ENCODE measurements at regions not wholly inside any gene's neighbourhood (a gene's known extent, or its start where the extent isn't known, plus 50 kb on each side); places are given as distances from the start of the nearest gene placed in this dataset.
"Not testable (repeated sequence)": the region's sequence is repeated elsewhere in the genome, so short reads cannot be mapped to it uniquely, and the experiment has no call there.

DNA sequence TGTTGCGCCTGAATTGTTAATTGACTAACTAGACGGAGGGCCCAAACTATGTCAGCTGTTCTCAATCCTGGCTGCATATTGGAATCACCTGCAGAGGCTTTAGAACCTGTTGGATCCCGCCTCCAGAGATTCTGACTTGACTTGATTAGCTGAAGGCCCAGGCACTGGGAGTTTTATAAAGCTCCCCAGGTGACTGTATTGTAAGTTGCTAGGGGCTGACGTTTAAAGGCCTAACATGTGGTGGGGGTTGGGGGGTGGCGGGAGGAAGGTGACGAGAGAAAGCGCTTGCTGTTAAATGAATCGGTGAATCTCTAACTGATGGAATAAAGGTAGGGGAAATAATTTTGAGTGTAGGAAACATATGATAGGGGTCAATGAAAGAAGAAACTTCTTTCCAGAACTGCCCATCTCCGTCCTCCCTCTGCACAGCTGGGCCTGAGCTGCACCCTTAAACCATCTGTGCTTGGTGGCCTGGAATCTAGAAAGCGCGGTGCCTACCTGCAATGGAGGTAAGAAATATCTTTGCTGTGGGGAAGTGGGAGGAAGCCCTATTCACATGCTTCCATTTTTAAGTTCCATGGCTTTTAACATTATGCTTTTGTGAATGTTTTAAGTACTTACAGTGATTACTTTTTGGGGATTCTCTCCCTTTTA is 225.0 kb upstream of the FAM3C start:
- DNase-seq (ENCODE audit: low read depth in 2 of 2) = no peak

DNA sequence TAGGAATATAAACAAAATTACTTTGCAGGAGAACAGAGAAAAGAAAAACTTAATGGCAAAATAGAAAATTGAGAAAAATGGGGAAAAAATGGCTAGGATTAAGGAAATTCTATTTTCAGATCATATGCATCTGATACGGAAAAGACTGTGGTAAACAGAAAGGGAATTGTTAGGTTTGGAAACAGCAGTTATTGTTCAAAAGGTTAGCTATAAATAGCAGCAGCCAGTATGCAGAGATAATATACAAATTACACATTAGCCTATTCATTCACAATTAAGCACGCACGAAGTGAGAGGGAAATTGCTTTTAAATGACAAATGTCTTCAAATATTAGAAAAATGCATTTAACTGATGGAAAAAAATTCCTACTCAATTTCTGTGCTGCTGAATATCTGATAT is 224.1 kb upstream of the FAM3C start:
- DNase-seq (ENCODE audit: low read depth in 2 of 2) = no peak

DNA sequence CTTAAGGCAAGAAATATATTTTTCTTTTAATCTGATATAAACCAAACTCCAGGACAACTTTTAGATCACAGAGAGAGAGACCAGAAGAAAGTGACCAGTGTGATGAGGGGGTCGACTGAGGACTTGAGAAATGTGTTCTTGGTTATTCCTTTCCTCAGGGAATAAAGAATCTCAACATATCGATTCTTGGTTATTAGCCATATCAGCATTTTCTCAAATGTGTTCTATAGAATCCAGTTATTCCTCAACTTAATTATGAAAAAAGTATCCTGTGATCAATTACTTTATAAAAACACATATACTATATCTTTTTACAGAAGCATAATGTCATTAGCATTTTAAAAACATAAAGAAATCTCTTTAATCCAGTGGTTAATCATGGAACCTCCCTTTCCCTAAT is 222.1 kb upstream of the FAM3C start:
- no peak for DNase-seq (ENCODE audit: low read depth in 2 of 2)

DNA sequence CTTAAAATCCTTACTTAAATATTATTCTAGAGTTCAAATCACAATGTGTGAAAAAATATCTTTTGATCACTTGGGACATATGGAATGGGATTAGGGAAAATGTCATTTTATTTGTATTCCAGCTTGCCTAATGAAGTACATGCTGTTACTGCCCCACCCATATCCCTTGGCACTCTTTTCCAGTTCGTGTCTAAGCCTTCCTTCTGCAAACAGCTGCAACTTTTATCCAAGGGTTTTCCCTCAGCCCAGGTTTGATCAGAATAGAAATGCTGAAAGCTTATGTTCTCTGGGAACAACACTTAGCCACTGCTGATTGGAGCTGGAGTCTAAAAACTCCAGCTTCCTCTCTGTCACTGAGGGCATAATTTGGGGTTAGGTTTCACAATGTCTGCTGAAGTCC is 214.1 kb upstream of the FAM3C start:
- DNase-seq (ENCODE audit: low read depth in 2 of 2) = no peak

DNA sequence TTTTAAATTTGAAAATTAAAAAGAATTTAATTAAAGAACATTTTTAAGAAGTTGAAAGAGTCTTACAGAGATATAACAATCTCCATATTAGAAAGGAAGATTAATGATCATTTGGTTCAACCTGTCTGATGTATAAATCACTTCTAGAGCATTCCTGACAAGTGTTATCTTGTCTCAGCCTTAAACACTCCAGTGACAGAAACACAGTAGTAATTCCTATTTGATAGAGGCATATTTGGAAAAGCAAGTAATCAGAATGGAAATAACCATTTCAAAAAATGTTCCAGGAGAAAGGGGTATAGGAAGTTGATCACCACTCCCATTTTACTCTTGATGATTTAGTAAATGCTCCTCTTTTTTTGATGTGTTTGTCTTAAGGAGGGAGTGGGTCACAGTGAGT is 213.1 kb upstream of the FAM3C start:
- no peak for DNase-seq (ENCODE audit: low read depth in 2 of 2)

DNA sequence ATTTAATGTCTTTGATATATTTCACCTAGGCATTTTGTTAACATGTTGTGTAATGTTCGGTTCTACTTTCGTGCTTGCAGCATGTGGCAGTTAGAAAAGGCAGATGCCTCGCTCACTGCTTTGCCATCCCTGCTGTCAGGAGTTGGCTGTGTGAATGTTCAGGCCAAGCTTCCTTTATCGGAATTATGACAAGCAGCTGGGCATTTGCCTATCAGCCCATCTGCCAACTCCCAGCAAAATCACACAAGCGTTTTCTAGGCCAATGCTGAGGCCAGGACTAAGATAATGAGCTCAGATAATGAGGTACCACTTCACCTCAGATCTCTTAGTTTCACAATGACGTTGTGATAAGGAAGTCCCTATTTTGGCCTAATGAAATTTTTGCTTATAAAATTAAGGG is 212.7 kb upstream of the FAM3C start:
- DNase-seq (ENCODE audit: low read depth in 2 of 2) = no peak

DNA sequence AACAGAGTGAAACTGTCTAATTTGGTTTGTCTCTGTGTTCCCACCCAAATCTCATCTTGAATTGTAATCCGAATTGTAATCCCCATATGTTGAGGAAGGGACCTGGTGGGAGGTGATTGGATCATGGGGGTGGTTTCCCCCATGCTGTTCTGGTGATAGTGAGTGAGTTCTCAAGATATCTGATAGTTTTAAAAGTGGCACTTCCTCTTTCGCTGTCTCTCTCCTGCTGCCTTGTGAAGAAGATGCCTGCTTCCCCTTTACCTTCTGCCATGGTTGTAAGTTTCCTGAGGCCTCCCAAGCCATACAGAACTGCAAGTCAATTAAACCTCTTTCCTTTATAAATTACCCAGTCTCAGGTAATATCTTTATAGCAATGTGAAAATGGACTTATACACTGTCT is 212.1 kb upstream of the FAM3C start:
- not testable (repeated sequence) for DNase-seq (ENCODE audit: low read depth in 2 of 2)

DNA sequence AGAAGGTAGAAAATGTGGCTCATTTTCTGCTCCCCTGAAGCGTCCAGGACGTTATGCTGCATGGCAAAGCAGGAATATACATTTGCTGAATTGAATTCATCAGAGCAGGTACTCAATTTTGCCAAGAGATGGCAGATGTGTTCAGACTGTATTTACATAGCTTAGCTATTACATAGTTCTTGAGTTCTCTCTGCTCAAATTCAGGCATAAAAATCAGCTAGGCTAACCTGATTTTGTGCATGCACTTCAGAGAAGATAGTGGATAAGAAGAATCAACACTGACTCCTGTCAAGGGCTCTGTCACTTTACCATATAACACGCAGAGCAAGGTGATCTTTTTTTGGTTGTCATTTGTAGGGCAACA is 209.2 kb upstream of the FAM3C start:
- no peak for DNase-seq (ENCODE audit: low read depth in 2 of 2)

DNA sequence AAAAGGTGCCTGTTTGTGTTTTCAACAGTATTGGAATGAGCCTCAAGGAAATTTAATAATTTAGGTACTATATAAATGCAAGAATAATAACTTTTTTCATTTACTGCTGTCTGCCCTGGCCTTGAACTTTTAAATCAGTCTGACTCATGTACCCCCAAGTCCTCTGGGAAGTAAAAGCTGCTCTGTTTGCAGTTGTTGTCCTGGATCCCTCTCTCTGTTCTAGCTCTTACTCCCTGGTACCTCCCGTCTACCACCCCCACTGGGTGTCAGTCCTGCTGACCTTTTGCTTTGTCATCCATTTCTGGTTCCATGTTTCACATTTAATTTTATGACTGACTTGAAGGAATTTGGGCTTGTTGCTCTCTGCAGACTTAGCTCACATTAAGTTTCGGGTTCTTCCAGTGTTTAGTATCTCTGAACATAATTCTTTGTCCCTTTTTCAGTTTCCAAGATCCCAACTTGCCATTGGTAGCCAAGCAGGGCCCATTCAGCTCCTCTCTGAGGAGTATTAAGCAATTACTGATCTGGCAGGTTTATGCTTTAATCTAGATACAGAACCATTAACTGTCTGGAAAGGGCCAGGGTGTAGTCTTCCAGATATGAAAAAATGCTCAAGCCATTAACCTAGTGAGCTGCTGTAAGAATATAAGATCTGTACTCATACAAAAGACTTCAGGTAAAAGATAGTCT is 208.7 kb upstream of the FAM3C start:
- DNase-seq (ENCODE audit: low read depth in 2 of 2) = no peak

DNA sequence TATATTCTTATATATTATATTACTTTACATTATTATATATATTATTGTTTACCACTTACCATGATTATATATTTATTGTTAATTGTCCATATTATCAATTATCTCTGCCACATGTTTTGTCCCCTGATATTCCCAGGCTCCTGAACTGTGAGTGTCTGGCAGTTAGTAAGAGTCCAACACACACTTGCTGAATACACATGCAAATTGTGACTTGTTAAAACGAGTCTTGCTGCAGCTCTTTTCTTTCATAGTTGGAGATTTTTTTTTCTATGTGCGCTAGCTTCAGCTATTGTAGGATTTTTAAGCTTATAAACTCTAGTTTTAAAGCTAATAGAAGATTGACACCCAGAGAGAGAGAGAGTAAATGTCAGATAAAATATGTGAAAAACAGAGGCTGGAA is 207.8 kb upstream of the FAM3C start:
- DNase-seq (ENCODE audit: low read depth in 2 of 2) = no peak

DNA sequence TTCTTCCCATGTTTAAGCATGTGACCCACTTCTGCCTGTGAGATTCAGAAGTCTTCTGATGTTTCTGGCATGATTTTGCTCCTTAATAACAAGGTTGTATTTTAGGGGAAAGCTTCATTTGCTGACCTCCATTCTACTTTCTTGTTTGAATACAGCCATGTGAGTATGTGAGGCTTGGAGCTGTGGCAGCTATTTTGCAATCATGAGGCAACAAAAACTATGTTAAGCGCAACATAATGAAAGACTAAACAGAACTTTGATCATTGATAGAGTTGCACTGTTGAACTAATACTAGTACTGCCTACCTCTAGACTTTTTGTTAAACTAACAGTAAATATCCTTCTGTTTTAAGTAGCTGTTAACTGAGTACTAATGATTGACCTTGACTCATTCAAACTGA is 203.8 kb upstream of the FAM3C start:
- DNase-seq (ENCODE audit: low read depth in 2 of 2) = no peak

DNA sequence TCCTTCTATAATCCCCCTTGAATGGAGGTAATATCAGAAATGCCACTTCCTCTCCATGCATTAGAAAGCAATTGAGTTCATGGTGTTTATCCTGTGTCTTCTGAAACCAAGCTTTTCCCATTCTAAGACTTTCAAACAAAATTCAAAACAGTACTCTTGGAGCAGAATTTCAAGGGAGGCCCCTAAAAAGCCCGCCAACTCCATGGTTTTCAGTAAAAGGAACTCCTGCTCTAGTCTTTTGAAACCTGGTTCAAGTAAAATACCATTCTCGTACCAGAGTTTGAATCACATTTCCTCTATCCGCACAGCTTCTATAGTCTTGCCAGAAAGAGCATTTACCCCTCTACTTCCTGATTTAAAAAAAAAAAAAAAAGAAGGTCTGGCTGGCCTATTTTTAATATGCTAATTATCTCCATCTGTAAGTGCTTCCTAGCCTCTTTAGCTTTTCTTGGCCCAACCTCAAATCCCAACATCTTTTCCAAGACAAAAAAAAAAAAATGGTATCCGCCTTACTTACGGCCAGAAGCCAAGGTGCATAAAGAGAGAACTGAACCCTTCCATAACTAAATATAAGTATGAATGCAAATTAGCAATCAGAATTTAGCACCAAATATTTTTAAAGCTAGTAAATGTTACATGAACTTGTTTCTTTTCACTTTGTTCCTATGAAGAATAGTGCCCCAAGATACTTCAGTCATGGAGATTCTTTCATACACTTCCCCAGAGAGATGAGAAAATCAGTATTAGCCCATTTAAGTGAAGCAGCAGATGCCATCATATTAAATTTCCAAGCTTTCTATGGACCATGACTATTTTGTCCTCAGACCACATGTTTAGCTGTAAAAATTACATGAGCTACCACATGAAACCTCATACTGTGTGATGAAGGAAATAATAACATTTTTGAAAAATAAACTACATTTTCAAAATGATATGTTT is 199.9 kb upstream of the FAM3C start:
- no peak for DNase-seq (ENCODE audit: low read depth in 2 of 2)

DNA sequence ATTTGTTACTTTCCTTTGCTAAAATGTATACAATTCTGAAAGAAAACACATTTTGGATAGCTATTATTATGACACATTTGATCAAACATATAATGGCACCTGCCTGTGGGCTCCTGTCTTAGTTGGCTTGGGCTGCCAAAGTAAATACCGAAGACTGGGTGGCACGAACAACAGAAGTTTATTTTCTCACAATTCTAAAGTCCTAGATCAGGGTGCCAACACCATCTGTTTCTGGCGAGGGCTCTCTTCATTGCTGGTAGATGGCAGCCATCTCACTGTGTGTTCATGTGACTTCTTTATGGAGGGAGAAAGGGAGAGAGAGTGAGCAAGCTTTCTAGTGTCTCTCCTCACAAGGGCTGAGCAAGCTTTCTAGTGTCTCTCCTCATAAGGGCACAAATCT is 195.8 kb upstream of the FAM3C start:
- no peak for DNase-seq (ENCODE audit: low read depth in 2 of 2)

DNA sequence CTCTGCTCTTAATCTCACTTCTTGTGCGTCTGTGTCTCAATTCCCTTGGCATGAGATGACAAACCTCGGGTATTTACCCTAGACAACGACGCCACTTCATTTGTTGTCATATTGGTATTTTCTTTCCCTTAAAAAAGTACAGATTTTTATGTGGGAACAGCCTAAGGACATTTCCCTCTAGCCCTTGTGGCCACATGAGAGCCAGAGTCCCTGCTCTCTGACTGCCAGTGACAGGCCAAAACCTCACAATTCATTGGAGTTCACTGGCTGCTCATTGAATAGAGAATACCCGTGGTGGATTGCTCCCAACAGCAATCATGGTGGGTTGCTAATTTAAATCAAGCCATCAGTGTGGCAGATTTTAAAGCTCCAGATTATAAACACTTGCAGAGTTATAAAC is 191.3 kb upstream of the FAM3C start:
- no peak for DNase-seq (ENCODE audit: low read depth in 2 of 2)

DNA sequence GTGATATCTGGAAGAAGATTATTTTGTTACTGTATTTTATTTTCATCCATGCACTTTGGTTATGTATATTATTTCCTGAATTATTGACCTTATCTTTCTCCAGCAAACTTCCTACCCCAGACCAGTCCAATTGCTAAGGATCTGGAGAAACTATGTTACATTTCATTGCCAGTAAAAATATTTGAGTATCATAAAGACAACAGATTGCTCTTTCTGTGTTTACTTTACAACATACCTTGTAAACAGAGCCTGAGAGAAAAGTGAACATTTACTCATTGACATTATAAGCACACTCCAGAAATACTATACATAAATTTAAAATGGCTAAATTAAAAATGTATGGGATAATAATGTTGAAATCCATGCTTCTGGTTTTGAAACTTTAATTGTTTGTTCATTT is 186.2 kb upstream of the FAM3C start:
- DNase-seq (ENCODE audit: low read depth in 2 of 2) = no peak

DNA sequence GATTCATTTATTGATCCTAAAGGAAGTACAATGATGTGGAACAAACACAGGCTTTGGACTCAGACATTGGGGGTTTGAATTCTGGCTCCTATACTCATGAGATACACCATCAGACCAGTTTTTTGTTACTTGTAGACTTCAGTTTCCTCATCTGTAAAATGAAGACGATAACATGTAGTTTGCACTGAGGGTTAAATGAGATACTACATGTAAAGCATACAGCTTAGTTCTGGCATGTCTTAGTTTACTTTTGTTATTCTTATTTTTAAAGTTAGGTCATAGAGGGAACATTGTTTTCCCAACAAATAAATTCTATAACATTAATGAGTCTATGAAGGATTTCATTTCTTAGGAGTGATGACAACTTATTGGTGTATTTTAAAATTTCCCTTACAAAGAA is 183.5 kb upstream of the FAM3C start:
- DNase-seq (ENCODE audit: low read depth in 2 of 2) = no peak

DNA sequence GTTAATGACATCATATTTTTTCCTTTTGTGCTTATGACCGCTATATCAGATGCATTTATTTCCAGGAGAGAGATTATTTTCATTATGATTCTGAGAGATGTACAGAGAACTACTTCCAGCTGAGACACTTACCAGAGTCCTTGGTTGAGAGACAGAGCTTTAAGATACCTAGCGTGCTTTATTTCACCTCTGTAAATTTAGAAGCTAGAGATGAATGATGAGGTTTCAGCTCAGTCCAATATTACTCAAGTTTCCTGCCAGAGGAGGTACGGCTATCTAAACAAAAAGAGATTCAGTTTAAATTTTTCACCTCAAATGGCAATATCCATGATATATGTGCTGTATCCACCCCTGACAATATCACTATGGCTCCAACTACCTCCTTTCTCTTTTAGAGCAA is 182.6 kb upstream of the FAM3C start:
- no peak for DNase-seq (ENCODE audit: low read depth in 2 of 2)

DNA sequence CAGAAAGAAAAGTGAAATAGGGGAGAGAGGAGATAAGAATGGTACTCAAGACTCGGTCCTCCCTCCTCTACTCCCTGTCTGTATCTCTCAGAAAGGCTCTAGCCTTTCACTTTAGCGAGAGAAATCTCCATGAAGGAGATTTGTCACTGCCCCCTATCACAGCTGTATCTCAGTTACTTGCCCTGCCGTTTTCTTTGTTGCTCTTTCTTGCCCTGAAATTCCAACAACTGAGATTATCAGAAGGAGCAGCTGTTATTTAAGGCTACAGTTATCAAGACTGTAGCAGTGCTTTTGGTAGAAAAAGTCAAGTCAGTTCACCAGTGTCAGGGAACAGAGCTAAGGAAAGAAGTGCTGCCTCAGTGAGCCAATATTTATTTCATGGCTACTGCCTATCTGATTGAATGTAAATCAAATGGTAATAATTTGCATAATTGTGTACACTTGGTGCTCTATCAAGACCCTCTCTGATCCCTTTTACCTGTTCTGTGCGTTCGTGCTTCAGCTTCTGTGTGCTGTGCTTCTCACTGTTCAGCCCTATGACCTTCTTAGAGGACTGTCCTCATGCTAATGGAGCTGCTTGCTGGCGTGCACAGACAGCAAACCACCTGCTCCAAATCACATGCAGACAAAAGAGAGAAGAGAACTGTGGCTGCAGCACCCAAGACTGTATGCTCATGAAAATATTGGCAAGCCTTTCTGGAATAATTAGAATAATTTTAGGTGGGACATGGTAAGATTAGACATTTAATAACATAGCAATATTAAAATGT is 180.2 kb upstream of the FAM3C start:
- no peak for DNase-seq (ENCODE audit: low read depth in 2 of 2)

DNA sequence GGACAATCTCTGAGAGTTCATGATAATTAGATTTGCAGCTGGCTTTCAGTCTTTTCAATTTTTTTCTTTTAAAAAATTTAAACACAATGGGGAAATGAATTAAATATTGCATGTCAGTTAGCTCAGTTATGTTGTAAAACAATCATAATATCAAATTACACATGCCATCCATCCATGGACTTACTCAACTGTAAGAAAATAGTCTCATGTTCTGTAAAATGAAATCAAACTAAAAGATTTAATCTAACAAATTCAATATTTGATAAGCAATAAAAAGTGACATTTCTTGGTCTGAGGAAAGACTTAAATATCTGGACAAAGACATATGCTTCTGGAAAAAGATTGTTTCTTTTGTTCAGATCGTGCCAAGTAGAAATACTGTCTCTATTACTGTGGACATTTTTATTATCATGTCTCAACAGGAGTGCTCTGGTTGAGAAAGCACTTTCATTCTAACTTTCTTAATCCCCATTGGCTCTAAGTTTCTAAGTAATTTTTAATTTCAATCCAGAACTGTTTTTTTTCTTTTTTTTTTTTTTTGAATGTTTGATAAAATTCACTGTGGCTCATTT is 179.2 kb upstream of the FAM3C start:
- DNase-seq (ENCODE audit: low read depth in 2 of 2) = no peak

DNA sequence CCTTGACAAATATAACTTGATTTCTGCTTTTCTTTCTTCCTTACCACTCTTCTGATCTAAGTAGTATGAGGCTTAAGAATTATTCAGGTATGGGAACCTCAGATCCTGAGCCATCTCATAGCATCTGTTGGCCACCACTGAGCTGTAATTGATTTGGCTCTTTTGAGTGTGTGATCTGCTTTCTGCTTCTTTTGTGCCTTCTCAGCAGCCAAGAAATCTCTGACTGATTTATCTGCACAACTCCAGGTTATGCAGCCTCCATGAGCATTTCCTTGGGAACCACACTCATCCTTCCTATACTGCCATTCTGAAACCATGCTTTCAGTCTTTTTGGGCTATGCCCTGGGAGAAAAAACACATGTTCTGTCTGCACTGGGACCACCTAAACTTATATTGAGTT is 178.0 kb upstream of the FAM3C start:
- DNase-seq (ENCODE audit: low read depth in 2 of 2) = no peak

DNA sequence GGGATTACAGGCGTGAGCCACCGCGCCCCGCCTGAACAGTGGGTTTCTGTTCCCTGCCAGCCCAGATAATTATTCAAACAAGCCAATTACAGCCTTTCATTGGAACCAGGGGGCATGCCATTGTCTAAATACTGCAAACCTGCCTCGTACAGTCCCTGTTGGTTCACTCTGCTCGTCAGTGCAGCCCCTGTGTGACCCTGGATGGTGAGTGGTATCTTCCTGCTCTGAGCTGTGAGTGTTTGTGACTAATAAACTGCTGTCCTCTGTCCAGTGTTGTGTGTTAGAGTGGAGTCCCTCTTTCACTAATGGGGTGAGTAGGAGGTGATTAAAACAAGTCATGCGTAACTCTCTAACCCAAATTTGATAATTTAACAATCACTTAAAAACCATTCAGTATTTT is 176.5 kb upstream of the FAM3C start:
- DNase-seq (ENCODE audit: low read depth in 2 of 2) = no peak

DNA sequence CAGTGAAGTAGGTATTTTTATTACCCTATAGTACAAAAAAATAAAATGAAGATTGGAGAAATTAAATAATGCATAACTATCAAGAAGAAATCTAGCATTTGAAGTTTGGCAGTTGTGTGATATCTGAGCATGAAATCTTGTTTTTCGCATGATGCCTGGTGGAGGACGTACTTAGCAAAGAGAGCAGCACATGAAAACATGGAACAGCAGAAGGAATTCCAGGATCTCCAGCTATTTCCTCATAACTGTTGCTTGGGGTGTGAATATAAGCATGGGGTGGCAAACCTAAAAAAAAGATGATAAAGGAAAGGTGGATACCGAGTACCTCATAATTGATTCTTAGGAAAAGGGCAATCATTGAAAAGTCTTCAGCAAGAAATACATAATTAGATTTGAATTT is 174.3 kb upstream of the FAM3C start:
- DNase-seq (ENCODE audit: low read depth in 2 of 2) = no peak

All from stimulated activated CD4-positive, alpha-beta T cell treated with anti-CD3 and anti-CD28 coated beads, Interleukin-15, amount 100 ng/mL, for 48 hours (primary cell).